Esophagus muscularis mucosa (tissue), 4 donors: ENCODE measurements at regions not wholly inside any gene's neighbourhood (a gene's known extent, or its start where the extent isn't known, plus 50 kb on each side); places are given as distances from the start of the nearest gene placed in this dataset.

ENCODE experiments used
- CTCF ChIP-seq, 3 experiments: fragments of 200-600 bp in 2 of 3; fragments of 450-650 bp in 1 of 3; sonication (generic) in 2 of 3; IDR thresholded peaks; one replicate each; pipeline ENCODE4 v1.5.1; 2017 to 2019; ENCODE audit warnings: antibody characterized with exemption in 3 of 3, mild to moderate bottlenecking in 2 of 3, moderate library complexity in 1 of 3
- EP300 ChIP-seq: sonication (generic); formaldehyde crosslinking; IDR thresholded peaks from one replicate; pipeline ENCODE4 v1.6.1; 2017; ENCODE audit warnings: antibody characterized with exemption
- POLR2A ChIP-seq: fragments of 450-650 bp; IDR thresholded peaks from one replicate; pipeline ENCODE4 v1.6.1; 2017; ENCODE audit warnings: antibody characterized with exemption, moderate library complexity, mild to moderate bottlenecking, low read depth
- POLR2AphosphoS5 ChIP-seq, 2 donors: sonication (generic); formaldehyde crosslinking; IDR thresholded peaks; one replicate each; pipeline ENCODE4 v1.6.1; 2017; ENCODE audit warnings: antibody characterized with exemption in 2 of 2

- TF ChIP-seq CTCF (IDR thresholded peaks at IDR 0.05) (no peak), POLR2A (no peak), EP300 (no peak), POLR2AphosphoS5 (IDR thresholded peaks at IDR 0.05) (no peak)
These were observed 661.0 kb upstream of the SPRY2 start for GRCh38 chr13:81001828-81002385.
